H9 (cell line): ENCODE measurements at regions not wholly inside any gene's neighbourhood (a gene's known extent, or its start where the extent isn't known, plus 50 kb on each side); places are given as distances from the start of the nearest gene placed in this dataset.

Experiments used
- DNase-seq: peaks from one replicate; pipeline ENCODE4 v3.0.0-alpha.2; 2017
- H2AFZ ChIP-seq: one replicate; pipeline ENCODE4 v1.6.1; 2013; ENCODE audit warnings: mild to moderate bottlenecking, low read length, control low read depth, moderate library complexity
- H2AK5ac ChIP-seq: 2 replicates; pipeline ENCODE4 v1.6.1; 2013; ENCODE audit warnings: low read length, control low read depth, mixed read lengths; ENCODE audit not compliant: insufficient read length
- H2BK120ac ChIP-seq: one replicate; pipeline ENCODE4 v1.6.1; 2013; ENCODE audit warnings: low read depth, mild to moderate bottlenecking, low read length, control low read depth, inconsistent platforms; ENCODE audit not compliant: poor library complexity, severe bottlenecking
- H2BK12ac ChIP-seq: 2 replicates; pipeline ENCODE4 v1.6.1; 2013; ENCODE audit warnings: low read length, control low read depth, mixed read lengths, low read depth; ENCODE audit not compliant: insufficient read length
- H2BK15ac ChIP-seq: 2 replicates; pipeline ENCODE4 v1.6.1; 2013; ENCODE audit warnings: low read depth, low read length, control low read depth
- H2BK20ac ChIP-seq: one replicate; pipeline ENCODE4 v1.6.1; 2013; ENCODE audit warnings: low read depth, mild to moderate bottlenecking, low read length, control low read depth, inconsistent platforms; ENCODE audit not compliant: poor library complexity, severe bottlenecking
- H2BK5ac ChIP-seq: 2 replicates; pipeline ENCODE4 v1.6.1; 2013; ENCODE audit warnings: low read length, control low read depth, mixed read lengths; ENCODE audit not compliant: insufficient read length
- H3K14ac ChIP-seq: 2 replicates; pipeline ENCODE4 v1.6.1; 2013; ENCODE audit warnings: low read length, control low read depth; ENCODE audit not compliant: insufficient read depth
- H3K18ac ChIP-seq: 2 replicates; pipeline ENCODE4 v1.6.1; 2013; ENCODE audit warnings: low read depth, mild to moderate bottlenecking, mixed read lengths, low read length, control low read depth; ENCODE audit not compliant: insufficient read length
- H3K23ac ChIP-seq: 2 replicates; pipeline ENCODE4 v1.6.1; 2013; ENCODE audit warnings: low read length, control low read depth, mixed read lengths, low read depth; ENCODE audit not compliant: insufficient read length
- H3K23me2 ChIP-seq: 2 replicates; pipeline ENCODE4 v1.6.1; 2013; ENCODE audit warnings: low read depth, mild to moderate bottlenecking, mixed read lengths, low read length, control low read depth; ENCODE audit not compliant: insufficient read length, poor library complexity, severe bottlenecking
- H3K27ac ChIP-seq: 2 replicates; pipeline ENCODE4 v1.5.1; 2013; ENCODE audit warnings: low read length, control low read depth, mixed read lengths, low read depth; ENCODE audit not compliant: insufficient read length
- H3K27me3 ChIP-seq: 2 replicates; pipeline ENCODE4 v1.6.1; 2013; ENCODE audit warnings: low read length, control low read depth, inconsistent platforms; ENCODE audit not compliant: insufficient read depth
- H3K4ac ChIP-seq: 2 replicates; pipeline ENCODE4 v1.6.1; 2013; ENCODE audit warnings: low read depth, mild to moderate bottlenecking, control low read depth, inconsistent platforms, low read length, moderate library complexity
- H3K4me1 ChIP-seq: 2 replicates; pipeline ENCODE4 v1.6.1; 2013; ENCODE audit warnings: low read length, control low read depth, inconsistent platforms; ENCODE audit not compliant: insufficient read depth
- H3K4me2 ChIP-seq: 2 replicates; pipeline ENCODE4 v1.6.1; 2013; ENCODE audit warnings: low read length, control low read depth, mixed read lengths; ENCODE audit not compliant: insufficient read length, insufficient read depth
- H3K56ac ChIP-seq: 2 replicates; pipeline ENCODE4 v1.6.1; 2013; ENCODE audit warnings: low read depth, mild to moderate bottlenecking, mixed read lengths, low read length, control low read depth; ENCODE audit not compliant: insufficient read length
- H3K79me1 ChIP-seq: 2 replicates; pipeline ENCODE4 v1.6.1; 2013; ENCODE audit warnings: low read depth, mild to moderate bottlenecking, moderate library complexity, low read length, control low read depth, inconsistent platforms; ENCODE audit not compliant: insufficient read depth, poor library complexity, severe bottlenecking
- H3K79me2 ChIP-seq: 2 replicates; pipeline ENCODE4 v1.6.1; 2013; ENCODE audit warnings: low read length, control low read depth, inconsistent platforms; ENCODE audit not compliant: insufficient read depth
- H3K9ac ChIP-seq: 2 replicates; pipeline ENCODE4 v1.6.1; 2013; ENCODE audit warnings: low read length, control low read depth, mixed read lengths; ENCODE audit not compliant: insufficient read length; ENCODE audit errors: extremely low read depth
- H3K9me3 ChIP-seq: one replicate; pipeline ENCODE4 v1.6.1; 2013; ENCODE audit warnings: low read depth, low read length, inconsistent platforms; ENCODE audit not compliant: control insufficient read depth
- H3T11ph ChIP-seq: one replicate; pipeline ENCODE4 v1.6.1; 2013; ENCODE audit warnings: mild to moderate bottlenecking, low read length, control low read depth, inconsistent platforms
- H4K20me1 ChIP-seq: one replicate; pipeline ENCODE4 v1.6.1; 2013; ENCODE audit not compliant: control insufficient read depth, insufficient read length, insufficient read depth
- H4K5ac ChIP-seq: 2 replicates; pipeline ENCODE4 v1.6.1; 2013; ENCODE audit warnings: low read depth, mild to moderate bottlenecking, mixed read lengths, low read length, control low read depth; ENCODE audit not compliant: insufficient read length
- H4K8ac ChIP-seq: replicated peaks from 2 replicates; pipeline ENCODE4 v1.6.1; 2013; ENCODE audit warnings: low read length, control low read depth, mixed read lengths, low read depth; ENCODE audit not compliant: insufficient read length
- H4K91ac ChIP-seq: 2 replicates; pipeline ENCODE4 v1.6.1; 2013; ENCODE audit warnings: low read depth, mild to moderate bottlenecking, moderate library complexity, mixed read lengths, low read length, control low read depth; ENCODE audit not compliant: insufficient read length
- H3K27ac Mint-ChIP-seq, 3 experiments: 2 replicates in 2 of 3; 3 replicates in 1 of 3; pipeline ENCODE4 v1.8.0; 2020 to 2021; ENCODE audit warnings: mixed read lengths in 3 of 3, mild to moderate bottlenecking in 1 of 3, moderate library complexity in 1 of 3
- H3K27me3 Mint-ChIP-seq: 2 replicates; pipeline ENCODE4 v1.8.0; 2021; ENCODE audit warnings: low read depth, mild to moderate bottlenecking, moderate library complexity, mixed read lengths
- H3K36me3 Mint-ChIP-seq, 3 experiments: 2 replicates in 2 of 3; 3 replicates in 1 of 3; pipeline ENCODE4 v1.8.0; 2020 to 2021; ENCODE audit warnings: low read depth in 3 of 3, mixed read lengths in 3 of 3; ENCODE audit not compliant: insufficient read depth in 1 of 3
- H3K4me1 Mint-ChIP-seq, 2 experiments: 2 replicates each; pipeline ENCODE4 v1.8.0; 2020; ENCODE audit warnings: mixed read lengths in 2 of 2
- H3K4me3 Mint-ChIP-seq, 2 experiments: 2 replicates in 1 of 2; 3 replicates in 1 of 2; pipeline ENCODE4 v1.8.0; 2020 to 2021; ENCODE audit warnings: mild to moderate bottlenecking in 2 of 2, mixed read lengths in 2 of 2, moderate library complexity in 1 of 2
- H3K9me3 Mint-ChIP-seq, 2 experiments: 2 replicates in 1 of 2; 3 replicates in 1 of 2; pipeline ENCODE4 v1.8.0; 2020; ENCODE audit warnings: mild to moderate bottlenecking in 2 of 2, mixed read lengths in 2 of 2, moderate library complexity in 1 of 2
- CTCF ChIP-seq: fragments of 200-600 bp; sonication (generic); conservative IDR thresholded peaks from 3 replicates; pipeline ENCODE4 v1.8.0; 2021; ENCODE audit warnings: antibody characterized with exemption, mild to moderate bottlenecking
- WGBS: extraction: QIAGEN DNeasy Blood & Tissue Kit; methylation state at CpG from one replicate; pipeline ENCODE4 v1.1.7; 2013; ENCODE audit warnings: missing lambda C conversion rate, low lambda C conversion rate, mixed read lengths; ENCODE audit not compliant: insufficient read length; ENCODE audit errors: extremely low coverage; 5-methylcytosine and 5-hydroxymethylcytosine counted together

GRCh38 chr4:159652871-159653270, 550.0 kb downstream of the RAPGEF2 start:
- no peak overlapping the region for H3K9ac ChIP-seq
- no peaks in the 10 kb centered on the region for H3K9me3 ChIP-seq

More at GRCh38 chr4:159652871-159653270, 550.0 kb downstream of the RAPGEF2 start:
- no peak overlapping the region for H3K27ac ChIP-seq
- no peak overlapping the region for H2BK20ac ChIP-seq
- H2AK5ac ChIP-seq: no peak overlapping the region
- no peaks in the 10 kb centered on the region for H3K79me2 ChIP-seq
- H3K27me3 Mint-ChIP-seq: no peaks in the 10 kb centered on the region
- no peak overlapping the region for H3K23ac ChIP-seq
- H3K79me1 ChIP-seq: no peaks in the 10 kb centered on the region
- no peaks in the 10 kb centered on the region for H4K20me1 ChIP-seq
- H3K18ac ChIP-seq: no peak overlapping the region
- no peaks in the 10 kb centered on the region for H3K4me1 ChIP-seq
- no peak overlapping the region for H3K4ac ChIP-seq
- TF ChIP-seq CTCF: no peak
- H4K5ac ChIP-seq: no peak overlapping the region
- no peak overlapping the region for H2BK12ac ChIP-seq
- H3K4me1 Mint-ChIP-seq: no peaks in the 10 kb centered on the region
- H2BK15ac ChIP-seq: no peak overlapping the region
- H2BK120ac ChIP-seq: no peak overlapping the region
- no peaks in the 10 kb centered on the region for H3K36me3 Mint-ChIP-seq
- no peaks in the 10 kb centered on the region for H3K27me3 ChIP-seq
- H4K91ac ChIP-seq: no peak overlapping the region
- H3K23me2 ChIP-seq: no peaks in the 10 kb centered on the region
- no peak for DNase-seq
- no peak overlapping the region for H3T11ph ChIP-seq
- no peak overlapping the region for H3K4me3 Mint-ChIP-seq
- H3K4me2 ChIP-seq: no peak overlapping the region
- H3K9me3 Mint-ChIP-seq: peaks cover 0 to 6% of the 10 kb centered on the region in 2 experiments; a peak in 3 of 5 replicates
- no peak overlapping the region for H2AFZ ChIP-seq
- H3K27ac Mint-ChIP-seq: no peak overlapping the region
- no peak overlapping the region for H3K14ac ChIP-seq
- no peak overlapping the region for H2BK5ac ChIP-seq
- H3K56ac ChIP-seq: no peak overlapping the region
- WGBS: no CpG with 5 or more reads among the region's 1 CpG
- no peak overlapping the region for H4K8ac ChIP-seq
